Astrocyte (in vitro differentiated cells and primary cell): ENCODE measurements at regions not wholly inside any gene's neighbourhood (a gene's known extent, or its start where the extent isn't known, plus 50 kb on each side); places are given as distances from the start of the nearest gene placed in this dataset.

Source experiments
- DNase-seq: peaks from one replicate; pipeline ENCODE4 v3.0.0-alpha.2; 2010; ENCODE audit warnings: low read depth
- FAIRE-seq: peaks from 2 replicates; lab custom pipeline; 2011; peaks lifted over from hg19 to GRCh38; lab: Jason Lieb, UNC
- H2AFZ ChIP-seq: 2 replicates; pipeline ENCODE4 v1.6.0; 2012; ENCODE audit warnings: low read depth, low read length, inconsistent platforms
- H3K27ac ChIP-seq: 2 replicates; pipeline ENCODE4 v1.5.1; 2011; ENCODE audit warnings: low read depth, low read length, inconsistent platforms
- H3K27me3 ChIP-seq: 2 replicates; pipeline ENCODE4 v1.6.0; 2011; ENCODE audit warnings: low read length, inconsistent platforms; ENCODE audit not compliant: insufficient read depth
- H3K36me3 ChIP-seq: 2 replicates; pipeline ENCODE4 v1.5.1; 2011; ENCODE audit warnings: low read length, inconsistent platforms; ENCODE audit not compliant: insufficient read depth
- H3K4me1 ChIP-seq: 2 replicates; pipeline ENCODE4 v1.5.1; 2011; ENCODE audit warnings: low read length, inconsistent platforms; ENCODE audit not compliant: insufficient read depth
- H3K4me2 ChIP-seq: 2 replicates; pipeline ENCODE4 v1.6.0; 2012; ENCODE audit warnings: low read length, inconsistent platforms
- H3K4me3 ChIP-seq: 2 replicates; pipeline ENCODE4 v1.5.1; 2011; ENCODE audit warnings: low read depth, mild to moderate bottlenecking, low read length, inconsistent platforms; ENCODE audit not compliant: insufficient read depth
- H3K79me2 ChIP-seq: 2 replicates; pipeline ENCODE4 v1.6.0; 2012; ENCODE audit warnings: mild to moderate bottlenecking, low read length, inconsistent platforms; ENCODE audit not compliant: insufficient read depth
- H3K9ac ChIP-seq: 2 replicates; pipeline ENCODE4 v1.6.0; 2012; ENCODE audit warnings: mild to moderate bottlenecking, low read length, inconsistent platforms
- H3K9me3 ChIP-seq: 2 replicates; pipeline ENCODE4 v1.5.1; 2012; ENCODE audit warnings: low read depth, mild to moderate bottlenecking, low read length, inconsistent platforms; ENCODE audit not compliant: insufficient read depth
- H4K20me1 ChIP-seq: 2 replicates; pipeline ENCODE4 v1.6.0; 2012; ENCODE audit warnings: low read length, inconsistent platforms; ENCODE audit not compliant: insufficient read depth
- H3K27ac Mint-ChIP-seq: one replicate; pipeline ENCODE4 v1.8.0; 2021; ENCODE audit warnings: mild to moderate bottlenecking, mixed read lengths; ENCODE audit not compliant: unreplicated experiment
- H3K27me3 Mint-ChIP-seq: one replicate; pipeline ENCODE4 v1.8.0; 2021; ENCODE audit warnings: low read depth, mixed read lengths; ENCODE audit not compliant: unreplicated experiment
- H3K36me3 Mint-ChIP-seq: one replicate; pipeline ENCODE4 v1.8.0; 2021; ENCODE audit warnings: low read depth, mixed read lengths; ENCODE audit not compliant: unreplicated experiment
- H3K4me1 Mint-ChIP-seq: one replicate; pipeline ENCODE4 v1.8.0; 2021; ENCODE audit warnings: low read depth, mixed read lengths; ENCODE audit not compliant: unreplicated experiment
- H3K4me3 Mint-ChIP-seq: one replicate; pipeline ENCODE4 v1.8.0; 2021; ENCODE audit warnings: mild to moderate bottlenecking, moderate library complexity, mixed read lengths; ENCODE audit not compliant: unreplicated experiment
- H3K9me3 Mint-ChIP-seq: one replicate; pipeline ENCODE4 v1.8.0; 2021; ENCODE audit warnings: mild to moderate bottlenecking, mixed read lengths; ENCODE audit not compliant: unreplicated experiment
- EZH2 ChIP-seq: IDR thresholded peaks from 2 replicates; pipeline ENCODE4 v1.6.1; 2012; ENCODE audit warnings: mild to moderate bottlenecking, low read length, inconsistent platforms; ENCODE audit not compliant: insufficient read depth
- TF ChIP-seq, protein P1 (sequence below): IDR thresholded peaks from 2 replicates; pipeline ENCODE4 v1.5.1; 2011; ENCODE audit warnings: low read depth, mild to moderate bottlenecking, inconsistent platforms, low read length, moderate library complexity; ENCODE audit not compliant: insufficient read depth

DNA sequence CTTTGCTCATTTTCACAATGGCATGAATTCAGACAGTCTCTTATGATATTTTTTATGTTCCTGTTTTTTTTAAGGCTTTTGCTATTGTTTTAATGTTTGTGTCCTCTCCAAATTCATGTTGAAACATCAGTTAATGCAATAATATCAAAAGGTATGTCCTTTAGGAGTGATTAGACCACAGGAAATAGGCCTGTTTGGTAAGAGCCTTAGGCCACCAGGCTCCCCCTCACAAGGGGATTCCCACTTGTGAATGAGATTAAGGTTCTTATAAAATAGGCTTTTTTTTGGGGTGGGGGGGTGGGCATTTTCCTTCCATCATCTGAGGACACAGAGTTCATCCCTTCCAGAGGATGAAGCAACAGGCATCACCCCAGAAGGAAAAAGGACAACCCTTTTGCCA, 2074.2 kb upstream of the C9orf72 start:
- no peak overlapping the region for H3K4me3 ChIP-seq
- TF ChIP-seq, protein P1, sequence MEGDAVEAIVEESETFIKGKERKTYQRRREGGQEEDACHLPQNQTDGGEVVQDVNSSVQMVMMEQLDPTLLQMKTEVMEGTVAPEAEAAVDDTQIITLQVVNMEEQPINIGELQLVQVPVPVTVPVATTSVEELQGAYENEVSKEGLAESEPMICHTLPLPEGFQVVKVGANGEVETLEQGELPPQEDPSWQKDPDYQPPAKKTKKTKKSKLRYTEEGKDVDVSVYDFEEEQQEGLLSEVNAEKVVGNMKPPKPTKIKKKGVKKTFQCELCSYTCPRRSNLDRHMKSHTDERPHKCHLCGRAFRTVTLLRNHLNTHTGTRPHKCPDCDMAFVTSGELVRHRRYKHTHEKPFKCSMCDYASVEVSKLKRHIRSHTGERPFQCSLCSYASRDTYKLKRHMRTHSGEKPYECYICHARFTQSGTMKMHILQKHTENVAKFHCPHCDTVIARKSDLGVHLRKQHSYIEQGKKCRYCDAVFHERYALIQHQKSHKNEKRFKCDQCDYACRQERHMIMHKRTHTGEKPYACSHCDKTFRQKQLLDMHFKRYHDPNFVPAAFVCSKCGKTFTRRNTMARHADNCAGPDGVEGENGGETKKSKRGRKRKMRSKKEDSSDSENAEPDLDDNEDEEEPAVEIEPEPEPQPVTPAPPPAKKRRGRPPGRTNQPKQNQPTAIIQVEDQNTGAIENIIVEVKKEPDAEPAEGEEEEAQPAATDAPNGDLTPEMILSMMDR: no peak
- TF ChIP-seq EZH2: no peak
- no peak overlapping the region for H2AFZ ChIP-seq
- H3K9ac ChIP-seq: no peak overlapping the region
- FAIRE-seq (no peak), DNase-seq (no peak)
- H3K79me2 ChIP-seq: no peaks in the 10 kb centered on the region
- H3K36me3 ChIP-seq: no peaks in the 10 kb centered on the region
- H3K27me3 Mint-ChIP-seq: no peaks in the 10 kb centered on the region
- H3K36me3 Mint-ChIP-seq: no peaks in the 10 kb centered on the region
- no peaks in the 10 kb centered on the region for H3K4me1 ChIP-seq
- H3K4me2 ChIP-seq: no peak overlapping the region
- H3K4me1 Mint-ChIP-seq: no peaks in the 10 kb centered on the region
- H3K27ac Mint-ChIP-seq: no peak overlapping the region
- no peak overlapping the region for H3K27ac ChIP-seq
- no peaks in the 10 kb centered on the region for H3K9me3 Mint-ChIP-seq
- H4K20me1 ChIP-seq: no peaks in the 10 kb centered on the region
- no peaks in the 10 kb centered on the region for H3K27me3 ChIP-seq
- no peaks in the 10 kb centered on the region for H3K9me3 ChIP-seq
- H3K4me3 Mint-ChIP-seq: no peak overlapping the region

DNA sequence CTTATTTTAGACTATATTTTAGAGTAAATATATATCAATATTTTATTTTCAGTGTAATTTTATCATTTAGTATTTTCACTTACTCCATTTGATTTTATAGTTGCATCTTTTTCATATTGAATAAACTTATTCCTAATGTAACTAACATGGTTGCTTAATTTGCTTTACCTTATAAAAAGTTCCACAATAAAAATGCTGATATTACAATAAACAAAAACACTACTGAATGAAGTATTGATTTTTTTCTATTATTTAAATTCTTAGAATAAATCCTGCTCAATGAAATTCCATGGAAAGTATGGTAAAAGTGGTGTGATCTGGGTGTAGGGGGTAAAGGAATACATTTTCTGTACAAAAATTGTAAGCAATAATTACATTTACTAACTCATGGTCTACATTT, 2074.9 kb upstream of the C9orf72 start:
- H3K4me1 ChIP-seq: no peaks in the 10 kb centered on the region
- no peaks in the 10 kb centered on the region for H3K27me3 ChIP-seq
- H3K79me2 ChIP-seq: no peaks in the 10 kb centered on the region
- no peak overlapping the region for H3K4me3 ChIP-seq
- no peak overlapping the region for H3K27ac ChIP-seq
- H3K36me3 Mint-ChIP-seq: no peaks in the 10 kb centered on the region
- H4K20me1 ChIP-seq: no peaks in the 10 kb centered on the region
- H3K4me3 Mint-ChIP-seq: no peak overlapping the region
- FAIRE-seq (no peak), DNase-seq (no peak)
- H2AFZ ChIP-seq: no peak overlapping the region
- no peak overlapping the region for H3K4me2 ChIP-seq
- H3K4me1 Mint-ChIP-seq: no peaks in the 10 kb centered on the region
- H3K27me3 Mint-ChIP-seq: no peaks in the 10 kb centered on the region
- no peaks in the 10 kb centered on the region for H3K9me3 Mint-ChIP-seq
- H3K9me3 ChIP-seq: no peaks in the 10 kb centered on the region
- H3K36me3 ChIP-seq: no peaks in the 10 kb centered on the region
- TF ChIP-seq, protein P1: no peak
- no peak for TF ChIP-seq EZH2
- H3K9ac ChIP-seq: no peak overlapping the region
- H3K27ac Mint-ChIP-seq: no peak overlapping the region

DNA sequence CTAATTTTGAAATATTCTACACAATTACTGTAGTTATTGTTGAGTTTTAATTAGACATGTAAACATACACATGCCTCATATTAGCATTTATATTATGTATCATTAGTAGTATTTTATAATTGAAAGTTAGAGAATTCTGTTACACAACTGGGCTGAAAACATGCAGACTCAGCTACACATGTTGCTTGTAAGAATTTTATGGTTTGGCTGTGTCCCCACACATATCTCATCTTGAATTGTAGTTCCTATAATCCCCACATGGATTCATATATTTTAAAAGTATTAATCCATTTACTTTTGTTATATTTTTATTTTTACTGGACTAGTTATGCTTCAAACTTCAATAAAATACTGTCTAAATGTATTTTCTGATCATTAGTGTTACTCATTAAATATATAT, 2075.3 kb upstream of the C9orf72 start:
- Histone ChIP-seq H4K20me1 (no peaks in the 10 kb centered on the region), H3K4me1 (no peaks in the 10 kb centered on the region), H3K27me3 (no peaks in the 10 kb centered on the region), H2AFZ (no peak overlapping the region), H3K4me2 (no peak overlapping the region), H3K27ac (no peak overlapping the region), H3K9ac (no peak overlapping the region), H3K36me3 (no peaks in the 10 kb centered on the region), H3K79me2 (no peaks in the 10 kb centered on the region), H3K4me3 (no peak overlapping the region), H3K9me3 (no peaks in the 10 kb centered on the region)
- Mint-ChIP-seq H3K27ac (no peak overlapping the region), H3K4me1 (no peaks in the 10 kb centered on the region), H3K27me3 (no peaks in the 10 kb centered on the region), H3K9me3 (no peaks in the 10 kb centered on the region), H3K36me3 (no peaks in the 10 kb centered on the region), H3K4me3 (no peak overlapping the region)
- FAIRE-seq (no peak), DNase-seq (no peak)
- TF ChIP-seq, protein P1: no peak
- TF ChIP-seq EZH2: no peak
